PC-9 (cell line): ENCODE measurements at regions not wholly inside any gene's neighbourhood (a gene's known extent, or its start where the extent isn't known, plus 50 kb on each side); places are given as distances from the start of the nearest gene placed in this dataset.

Experiments
- BruUV-seq: library from RNA; stranded (reverse); fragments of 400-500 nt; replicated peaks from 2 replicates; lab custom pipeline; 2021; lab: Mats Ljungman, UMichigan
- CTCF ChIA-PET: fragments of 300-600 bp; sonication (Branson Sonifier 250); formaldehyde crosslinking; loops from one replicate; lab custom pipeline; 2022; ENCODE audit warnings: antibody characterized with exemption; lab: Charles Lee
- POLR2A ChIA-PET: fragments of 300-600 bp; sonication (Branson Sonifier 250); formaldehyde crosslinking; loops from one replicate; lab custom pipeline; 2022; ENCODE audit warnings: antibody characterized with exemption; ENCODE audit not compliant: unreplicated experiment; lab: Charles Lee
- DNase-seq, 2 experiments: peaks; one replicate each; pipeline versions ENCODE4 v3.0.0 to v3.0.0-alpha.2; 2015 to 2022; ENCODE audit warnings: mixed read lengths in 1 of 2
- H2AFZ ChIP-seq: fragments of 200-600 bp; sonication (generic); 2 replicates; pipeline ENCODE4 v1.8.1; 2017; ENCODE audit warnings: antibody characterized with exemption
- H3F3A ChIP-seq: fragments of 200-600 bp; sonication (generic); 2 replicates; pipeline ENCODE4 v1.8.1; 2017; ENCODE audit warnings: antibody characterized with exemption, mild to moderate bottlenecking, low read depth; ENCODE audit not compliant: insufficient read depth
- H3K27ac ChIP-seq: fragments of 200-600 bp; sonication (generic); 2 replicates; pipeline ENCODE4 v1.6.1; 2016; ENCODE audit warnings: mixed run types
- H3K27me3 ChIP-seq: fragments of 200-600 bp; sonication (generic); 2 replicates; pipeline ENCODE4 v1.6.1; 2016; ENCODE audit warnings: low read depth, mixed run types; ENCODE audit not compliant: insufficient read depth
- H3K36me3 ChIP-seq: fragments of 200-600 bp; sonication (generic); 2 replicates; pipeline ENCODE4 v1.6.1; 2016; ENCODE audit warnings: low read depth, mixed run types
- H3K4me1 ChIP-seq: fragments of 200-600 bp; sonication (generic); replicated peaks from 2 replicates; pipeline ENCODE4 v1.6.1; 2016; ENCODE audit warnings: mixed run types; ENCODE audit not compliant: insufficient read depth
- H3K4me2 ChIP-seq: fragments of 200-600 bp; sonication (generic); 2 replicates; pipeline ENCODE4 v1.6.1; 2017; ENCODE audit warnings: mixed run types
- H3K4me3 ChIP-seq: fragments of 200-600 bp; sonication (generic); 2 replicates; pipeline ENCODE4 v1.6.1; 2016; ENCODE audit warnings: mixed run types
- H3K79me2 ChIP-seq: fragments of 200-600 bp; sonication (generic); 2 replicates; pipeline ENCODE4 v1.6.1; 2017; ENCODE audit warnings: low read depth, mixed run types
- H3K9me2 ChIP-seq: fragments of 200-600 bp; sonication (generic); 2 replicates; pipeline ENCODE4 v1.8.1; 2017; ENCODE audit warnings: mild to moderate bottlenecking; ENCODE audit not compliant: insufficient read depth
- H3K9me3 ChIP-seq: fragments of 200-600 bp; sonication (generic); 2 replicates; pipeline ENCODE4 v1.8.1; 2016; ENCODE audit warnings: low read depth; ENCODE audit not compliant: insufficient read depth
- H4K20me1 ChIP-seq: fragments of 200-600 bp; sonication (generic); 2 replicates; pipeline ENCODE4 v1.8.1; 2017; ENCODE audit not compliant: insufficient read depth
- EZH2 ChIP-seq: fragments of 200-600 bp; sonication (generic); IDR thresholded peaks from 2 replicates; pipeline ENCODE4 v1.8.0; 2017; ENCODE audit warnings: antibody characterized with exemption, low read depth
- intact Hi-C: fragments of 100-400 bp; cut with micrococcal nuclease; formaldehyde crosslinking; loops from one replicate; pipeline ENCODE4 v1.10.0; 2022; ENCODE audit not compliant: unreplicated experiment
- TF ChIP-seq, protein P1 (sequence below): fragments of 200-600 bp; sonication (generic); conservative IDR thresholded peaks from 2 replicates; pipeline ENCODE4 v1.6.1; 2017; ENCODE audit warnings: mixed run types, antibody characterized with exemption, mild to moderate bottlenecking, moderate library complexity

DNA sequence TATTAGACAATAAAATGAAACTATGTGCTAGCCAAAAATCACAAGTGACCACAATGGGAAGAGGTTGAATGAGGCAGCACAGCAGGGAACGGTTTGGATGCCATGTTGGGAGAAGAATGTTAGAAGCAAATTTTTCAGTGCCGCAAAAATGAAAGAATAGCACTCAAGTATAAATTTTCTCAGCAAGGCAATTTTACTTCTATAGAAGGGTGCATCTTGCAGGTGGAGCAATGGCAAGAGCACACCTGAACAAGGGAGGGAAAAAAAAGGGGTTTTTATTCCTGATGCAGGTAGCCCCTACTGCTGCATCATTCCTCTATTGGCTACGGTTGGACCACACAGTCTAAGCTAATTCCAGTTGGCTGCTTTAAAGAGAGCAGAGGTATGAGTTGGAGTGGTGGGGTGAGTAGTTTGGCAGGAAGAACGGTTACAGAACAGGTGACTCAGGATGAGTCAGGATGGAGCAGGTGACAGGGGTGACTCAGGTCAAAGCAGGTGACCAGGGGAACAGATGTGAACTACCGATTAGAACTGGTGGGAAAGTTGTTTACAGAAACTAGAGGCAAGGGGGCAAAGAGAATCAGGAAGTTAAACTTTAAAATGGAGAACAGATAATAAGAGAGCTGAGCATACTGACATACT, 301.1 kb upstream of the NRIP1 start:
- TF ChIP-seq EZH2, result no peak
- TF ChIP-seq, protein P1, sequence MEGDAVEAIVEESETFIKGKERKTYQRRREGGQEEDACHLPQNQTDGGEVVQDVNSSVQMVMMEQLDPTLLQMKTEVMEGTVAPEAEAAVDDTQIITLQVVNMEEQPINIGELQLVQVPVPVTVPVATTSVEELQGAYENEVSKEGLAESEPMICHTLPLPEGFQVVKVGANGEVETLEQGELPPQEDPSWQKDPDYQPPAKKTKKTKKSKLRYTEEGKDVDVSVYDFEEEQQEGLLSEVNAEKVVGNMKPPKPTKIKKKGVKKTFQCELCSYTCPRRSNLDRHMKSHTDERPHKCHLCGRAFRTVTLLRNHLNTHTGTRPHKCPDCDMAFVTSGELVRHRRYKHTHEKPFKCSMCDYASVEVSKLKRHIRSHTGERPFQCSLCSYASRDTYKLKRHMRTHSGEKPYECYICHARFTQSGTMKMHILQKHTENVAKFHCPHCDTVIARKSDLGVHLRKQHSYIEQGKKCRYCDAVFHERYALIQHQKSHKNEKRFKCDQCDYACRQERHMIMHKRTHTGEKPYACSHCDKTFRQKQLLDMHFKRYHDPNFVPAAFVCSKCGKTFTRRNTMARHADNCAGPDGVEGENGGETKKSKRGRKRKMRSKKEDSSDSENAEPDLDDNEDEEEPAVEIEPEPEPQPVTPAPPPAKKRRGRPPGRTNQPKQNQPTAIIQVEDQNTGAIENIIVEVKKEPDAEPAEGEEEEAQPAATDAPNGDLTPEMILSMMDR, result no peak
- Histone ChIP-seq H3K4me1 (no peaks in the 10 kb centered on the region), H3K4me2 (no peak overlapping the region), H2AFZ (no peak overlapping the region), H3K9me2 (no peaks in the 10 kb centered on the region; the same call in 1 of the 2 replicates), H3K27ac (no peak overlapping the region), H3K4me3 (no peak overlapping the region), H4K20me1 (no peaks in the 10 kb centered on the region), H3K27me3 (no peaks in the 10 kb centered on the region), H3K36me3 (no peaks in the 10 kb centered on the region), H3K79me2 (no peaks in the 10 kb centered on the region), H3F3A (no peaks in the 10 kb centered on the region), H3K9me3 (peaks cover 27% of the 10 kb centered on the region)
- ChIA-PET POLR2A (no interaction called here), CTCF (no interaction called here)
- intact Hi-C loops, result no loop called here
- BruUV-seq, result no TSS peak
- no peak for DNase-seq

DNA sequence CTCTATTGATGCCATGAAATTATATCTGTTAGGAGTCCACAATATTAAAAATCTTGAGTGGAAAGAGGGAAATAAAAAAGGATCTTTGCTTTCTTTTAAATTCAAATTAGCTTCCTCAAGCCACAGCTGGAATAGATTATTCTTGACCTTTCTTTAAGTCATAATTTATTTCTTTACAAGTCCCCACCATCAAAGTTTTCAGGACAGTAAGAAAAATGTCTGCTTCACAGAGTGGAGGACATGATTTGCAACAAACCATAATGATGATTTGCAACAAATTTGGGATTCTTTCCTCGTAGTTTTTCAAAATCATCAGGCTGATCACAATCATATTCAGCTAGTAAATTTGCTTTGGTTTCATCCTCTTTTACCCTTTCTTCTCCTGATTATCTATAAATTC, 301.8 kb upstream of the NRIP1 start:
- no peak for DNase-seq
- Histone ChIP-seq H3K79me2 (no peaks in the 10 kb centered on the region), H3K36me3 (no peaks in the 10 kb centered on the region), H3K4me2 (no peak overlapping the region), H3K4me1 (no peaks in the 10 kb centered on the region), H3K9me3 (peaks cover 22% of the 10 kb centered on the region), H3F3A (no peaks in the 10 kb centered on the region), H2AFZ (no peak overlapping the region), H3K4me3 (no peak overlapping the region), H3K9me2 (no peaks in the 10 kb centered on the region; the same call in 1 of the 2 replicates), H3K27ac (no peak overlapping the region), H4K20me1 (no peaks in the 10 kb centered on the region), H3K27me3 (no peaks in the 10 kb centered on the region)
- BruUV-seq, result no TSS peak
- intact Hi-C loops, result no loop called here
- ChIA-PET CTCF (no interaction called here), POLR2A (no interaction called here)
- TF ChIP-seq EZH2, result no peak
- TF ChIP-seq, protein P1, result no peak

DNA sequence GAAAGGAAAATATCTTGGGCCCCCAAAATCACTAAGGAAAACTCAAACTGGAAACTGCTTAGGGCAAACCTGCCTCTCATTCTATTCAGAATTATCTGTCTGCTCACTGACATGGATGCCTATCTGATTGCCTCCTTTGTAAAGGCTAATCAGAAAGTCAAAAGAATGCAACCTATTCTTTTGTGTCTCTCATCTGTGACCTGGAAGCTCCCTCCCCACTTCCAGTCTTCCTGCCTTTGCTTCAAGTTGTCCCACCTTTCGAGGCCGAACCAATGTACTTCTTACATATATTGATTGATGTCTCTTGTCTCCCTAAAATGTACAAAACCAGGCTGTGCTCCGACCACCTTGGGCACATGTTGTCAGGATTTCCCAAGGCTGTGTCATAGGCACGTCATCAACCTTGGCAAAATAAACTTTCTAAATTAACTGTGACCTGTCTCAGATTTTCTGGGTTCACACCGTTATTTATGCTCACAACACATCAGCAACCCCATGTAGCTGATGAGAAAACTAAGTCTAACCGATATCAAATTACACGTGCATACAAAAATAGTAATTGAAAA, 302.3 kb upstream of the NRIP1 start:
- H3K4me3 ChIP-seq, result no peak overlapping the region
- no peaks in the 10 kb centered on the region; the same call in 1 of the 2 replicates for H3K9me2 ChIP-seq
- H3K9me3 ChIP-seq, result peaks cover 22% of the 10 kb centered on the region
- DNase-seq, result no peak
- no peaks in the 10 kb centered on the region for H3F3A ChIP-seq
- H3K27me3 ChIP-seq, result no peaks in the 10 kb centered on the region
- H3K4me1 ChIP-seq, result no peaks in the 10 kb centered on the region
- ChIA-PET POLR2A (no interaction called here), CTCF (no interaction called here)
- H4K20me1 ChIP-seq, result no peaks in the 10 kb centered on the region
- H3K36me3 ChIP-seq, result no peaks in the 10 kb centered on the region
- TF ChIP-seq, protein P1, result no peak
- no peak for TF ChIP-seq EZH2
- no peak overlapping the region for H3K27ac ChIP-seq
- BruUV-seq, result no TSS peak
- intact Hi-C loops, result no loop called here
- no peak overlapping the region for H2AFZ ChIP-seq
- H3K4me2 ChIP-seq, result no peak overlapping the region
- no peaks in the 10 kb centered on the region for H3K79me2 ChIP-seq
